ENCODE measurements at regions not wholly inside any gene's neighbourhood (a gene's known extent, or its start where the extent isn't known, plus 50 kb on each side); places are given as distances from the start of the nearest gene placed in this dataset.

- Histone ChIP-seq H3K36me3 (replicated peaks) (no peaks in the 10 kb centered on the region), H3K4me1 (no peaks in the 10 kb centered on the region), H3K9me3 (no peaks in the 10 kb centered on the region), H3K4me3 (no peak overlapping the region), H3K27me3 (ENCODE audit: low read depth) (no peaks in the 10 kb centered on the region)
- in situ Hi-C loops (cut with MboI; ENCODE audit: low sequenced_read_pairs): no loop called here
- no peak for DNase-seq (ENCODE audit: low spot score in 2 of 2)
Observed at GRCh38 chr14:101007765-101008164, 104.2 kb upstream of the RTL1 start.

- in situ Hi-C loops (cut with MboI; ENCODE audit: low sequenced_read_pairs): no loop called here
- H3K36me3 ChIP-seq (replicated peaks): no peaks in the 10 kb centered on the region
- H3K27me3 ChIP-seq (ENCODE audit: low read depth): no peaks in the 10 kb centered on the region
- no peaks in the 10 kb centered on the region for H3K4me1 ChIP-seq
- no peak overlapping the region for H3K4me3 ChIP-seq
- no peak for DNase-seq (ENCODE audit: low spot score in 2 of 2)
- H3K9me3 ChIP-seq: no peaks in the 10 kb centered on the region
Observed at GRCh38 chr14:101008196-101008595, 104.7 kb upstream of the RTL1 start.

DNA sequence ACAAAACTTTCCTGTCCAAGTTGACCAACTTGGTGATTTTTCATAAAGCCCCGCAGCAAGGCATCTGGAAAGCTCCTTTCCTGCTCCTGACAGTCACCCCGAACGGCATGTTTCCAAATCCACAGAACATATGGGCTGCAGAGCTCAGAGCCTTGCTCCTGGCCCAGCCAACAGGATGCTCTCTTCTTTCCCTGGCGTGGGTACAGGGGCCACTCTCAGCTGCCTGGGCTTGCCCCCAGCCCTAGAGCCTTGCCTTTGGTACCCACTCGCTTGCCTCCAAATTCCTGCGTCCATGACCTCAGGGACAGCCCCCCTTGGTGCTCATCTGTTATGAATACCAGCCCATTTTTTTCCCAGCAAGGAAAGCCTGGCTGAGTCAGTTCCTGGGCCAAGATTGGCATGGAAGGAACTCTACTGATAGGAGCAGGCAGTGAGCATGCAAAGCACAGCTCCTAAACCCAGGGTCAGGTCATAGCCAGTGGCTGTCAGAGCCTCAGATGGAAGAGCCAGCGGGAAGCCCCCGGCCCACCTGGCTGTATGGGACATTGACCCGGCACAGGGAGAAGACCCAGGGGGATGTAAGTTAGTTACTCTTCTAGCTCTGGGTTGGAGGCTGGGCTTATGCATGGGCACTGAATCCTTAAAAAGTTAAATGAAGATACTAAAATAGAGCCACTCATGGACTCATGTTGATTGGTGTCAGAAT is 105.3 kb upstream of the RTL1 start:
- in situ Hi-C loops (cut with MboI; ENCODE audit: low sequenced_read_pairs): no loop called here
- DNase-seq (ENCODE audit: low spot score in 2 of 2): no peak
- Histone ChIP-seq H3K4me3 (no peak overlapping the region), H3K27me3 (ENCODE audit: low read depth) (no peaks in the 10 kb centered on the region), H3K36me3 (replicated peaks) (no peaks in the 10 kb centered on the region), H3K9me3 (no peaks in the 10 kb centered on the region), H3K4me1 (no peaks in the 10 kb centered on the region)

- Histone ChIP-seq H3K4me3 (no peak overlapping the region), H3K36me3 (replicated peaks) (no peaks in the 10 kb centered on the region), H3K9me3 (no peaks in the 10 kb centered on the region), H3K27me3 (ENCODE audit: low read depth) (no peaks in the 10 kb centered on the region), H3K4me1 (no peaks in the 10 kb centered on the region)
- DNase-seq (ENCODE audit: low spot score in 2 of 2): no peak
- in situ Hi-C loops (cut with MboI; ENCODE audit: low sequenced_read_pairs): no loop called here
Observed at GRCh38 chr14:101009531-101009930, 106.0 kb upstream of the RTL1 start.

GRCh38 chr14:101010293-101010692 is 106.8 kb upstream of the RTL1 start:
- H3K27me3 ChIP-seq (ENCODE audit: low read depth): no peaks in the 10 kb centered on the region
- DNase-seq (ENCODE audit: low spot score in 2 of 2): no peak
- in situ Hi-C loops (cut with MboI; ENCODE audit: low sequenced_read_pairs): no loop called here
- H3K9me3 ChIP-seq: no peaks in the 10 kb centered on the region
- no peaks in the 10 kb centered on the region for H3K36me3 ChIP-seq (replicated peaks)
- H3K4me1 ChIP-seq: no peaks in the 10 kb centered on the region
- no peak overlapping the region for H3K4me3 ChIP-seq

- H3K27me3 ChIP-seq (ENCODE audit: low read depth): no peaks in the 10 kb centered on the region
- no peak overlapping the region for H3K4me3 ChIP-seq
- no peak for DNase-seq (ENCODE audit: low spot score in 2 of 2)
- H3K4me1 ChIP-seq: no peaks in the 10 kb centered on the region
- no peaks in the 10 kb centered on the region for H3K9me3 ChIP-seq
- no peaks in the 10 kb centered on the region for H3K36me3 ChIP-seq (replicated peaks)
- in situ Hi-C loops (cut with MboI; ENCODE audit: low sequenced_read_pairs): no loop called here
Observed at GRCh38 chr14:101010835-101011234, 107.3 kb upstream of the RTL1 start.

DNA sequence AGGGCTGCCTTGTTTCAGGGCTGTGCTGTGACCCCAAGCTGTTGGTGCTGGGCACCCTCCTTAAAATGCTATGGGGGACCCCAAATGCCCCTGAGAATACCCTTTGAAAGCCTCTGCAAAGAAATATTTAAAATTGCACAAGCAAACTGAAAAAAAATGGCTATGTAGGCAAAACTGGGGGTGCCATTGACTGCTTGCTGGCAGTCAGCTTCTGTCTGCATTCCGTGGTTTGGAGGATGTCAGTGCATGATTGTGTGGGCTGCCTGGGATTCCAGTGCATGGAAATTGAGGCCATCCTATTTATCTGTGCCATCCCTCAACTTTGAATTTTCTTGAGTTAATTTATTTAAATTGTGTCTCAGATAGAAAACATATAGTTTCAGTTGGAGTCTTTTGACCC is 113.7 kb upstream of the RTL1 start:
- H3K9me3 ChIP-seq: no peaks in the 10 kb centered on the region
- no peaks in the 10 kb centered on the region for H3K36me3 ChIP-seq (replicated peaks)
- no peak overlapping the region for H3K4me3 ChIP-seq
- in situ Hi-C loops (cut with MboI; ENCODE audit: low sequenced_read_pairs): no loop called here
- H3K4me1 ChIP-seq: no peaks in the 10 kb centered on the region
- no peaks in the 10 kb centered on the region for H3K27me3 ChIP-seq (ENCODE audit: low read depth)
- no peak for DNase-seq (ENCODE audit: low spot score in 2 of 2)

DNA sequence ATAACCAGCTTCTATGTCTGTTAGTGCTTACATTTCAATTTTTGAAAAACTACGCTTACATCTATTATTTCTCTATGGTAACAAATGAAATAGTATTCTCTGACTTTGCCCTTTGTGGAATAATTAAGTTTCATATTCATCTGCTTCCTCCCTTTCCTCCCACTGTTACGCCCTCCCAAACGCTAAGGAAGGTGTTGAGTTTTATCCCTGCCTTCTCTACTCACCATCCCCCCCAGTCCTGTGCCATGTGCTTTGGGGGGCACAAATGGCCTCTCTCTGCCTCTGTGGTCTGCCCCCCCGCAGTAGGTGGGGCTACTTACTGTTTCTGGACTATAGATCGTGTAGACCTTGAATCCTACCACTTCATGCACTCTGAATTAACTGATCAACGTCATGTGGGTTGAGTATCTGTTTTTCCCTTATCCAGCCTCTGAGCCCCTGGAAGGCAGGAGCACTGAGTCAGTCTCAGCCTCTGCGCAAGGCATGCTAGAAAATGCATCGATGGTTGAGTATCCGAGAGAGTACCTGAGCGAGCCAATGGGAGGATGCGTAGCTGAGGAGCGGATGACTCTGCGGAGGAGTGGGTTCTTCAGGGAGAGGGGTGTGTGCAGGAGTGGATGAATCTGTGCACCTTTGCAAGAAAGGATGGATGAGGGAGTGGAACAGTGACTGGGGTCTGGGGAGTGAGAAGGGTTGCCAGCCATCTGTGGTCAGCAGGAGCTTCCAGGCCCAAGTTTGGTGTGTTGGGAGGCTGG is 114.5 kb upstream of the RTL1 start:
- in situ Hi-C loops (cut with MboI; ENCODE audit: low sequenced_read_pairs): no loop called here
- no peak overlapping the region for H3K4me3 ChIP-seq
- no peaks in the 10 kb centered on the region for H3K27me3 ChIP-seq (ENCODE audit: low read depth)
- no peak for DNase-seq (ENCODE audit: low spot score in 2 of 2)
- no peaks in the 10 kb centered on the region for H3K36me3 ChIP-seq (replicated peaks)
- no peaks in the 10 kb centered on the region for H3K4me1 ChIP-seq
- H3K9me3 ChIP-seq: no peaks in the 10 kb centered on the region

DNA sequence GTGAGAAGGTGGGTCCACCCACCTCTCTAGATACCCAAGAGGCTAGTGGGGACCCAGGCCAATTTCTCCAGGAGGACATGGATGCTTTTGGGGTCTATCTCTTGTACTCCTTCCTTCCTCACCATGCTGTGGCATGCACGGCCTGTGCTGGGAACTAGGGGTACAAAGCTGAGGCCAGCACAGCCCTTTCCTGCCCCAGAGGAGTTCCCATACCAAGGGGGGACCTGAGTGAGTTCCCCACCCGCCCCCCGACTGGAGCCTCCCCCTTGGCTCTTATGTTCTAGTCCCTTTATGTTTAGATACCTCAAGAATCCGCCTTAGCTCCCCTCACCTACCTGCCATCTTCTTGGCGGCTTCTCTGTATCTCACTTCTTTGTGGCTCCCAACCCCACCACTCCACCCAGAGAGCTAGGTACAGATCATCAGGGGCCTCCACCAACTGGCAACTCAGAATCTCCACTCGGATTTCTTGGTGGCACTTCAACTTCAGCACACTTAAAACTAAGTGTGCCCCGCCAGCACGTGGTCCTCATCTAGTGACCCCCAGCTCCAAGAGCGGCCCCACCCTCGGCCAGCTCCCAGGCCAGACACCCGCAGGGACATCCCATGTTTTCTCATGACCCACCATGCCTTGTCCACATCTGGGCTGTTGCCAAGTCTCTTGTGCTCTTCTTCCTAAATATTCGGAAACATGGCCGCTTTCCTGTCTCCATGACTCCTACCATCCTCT is 115.2 kb upstream of the RTL1 start:
- in situ Hi-C loops (cut with MboI; ENCODE audit: low sequenced_read_pairs): no loop called here
- Histone ChIP-seq H3K4me1 (no peaks in the 10 kb centered on the region), H3K27me3 (ENCODE audit: low read depth) (no peaks in the 10 kb centered on the region), H3K9me3 (no peaks in the 10 kb centered on the region), H3K36me3 (replicated peaks) (no peaks in the 10 kb centered on the region), H3K4me3 (no peak overlapping the region)
- DNase-seq (ENCODE audit: low spot score in 2 of 2): no peak

DNA sequence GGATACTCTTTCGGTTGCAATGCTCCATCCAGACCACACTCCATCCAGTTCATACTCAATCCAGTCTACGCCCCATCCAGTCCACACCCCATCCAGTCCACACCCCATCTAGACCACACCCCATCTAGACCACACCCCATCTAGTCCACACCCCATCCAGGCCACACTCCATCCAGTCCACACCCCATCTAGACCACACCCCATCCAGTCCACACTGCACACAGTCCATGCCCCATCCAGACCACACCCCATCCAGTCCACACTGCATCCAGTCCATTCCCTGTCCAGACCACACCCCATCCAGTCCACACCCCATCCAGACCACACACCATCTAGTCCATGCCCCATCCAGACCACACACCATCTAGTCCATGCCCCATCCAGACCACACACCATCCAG is 116.0 kb upstream of the RTL1 start:
- DNase-seq (ENCODE audit: low spot score in 2 of 2): no peak
- H3K4me3 ChIP-seq: no peak overlapping the region
- H3K36me3 ChIP-seq (replicated peaks): no peaks in the 10 kb centered on the region
- in situ Hi-C loops (cut with MboI; ENCODE audit: low sequenced_read_pairs): no loop called here
- H3K9me3 ChIP-seq: no peaks in the 10 kb centered on the region
- no peaks in the 10 kb centered on the region for H3K27me3 ChIP-seq (ENCODE audit: low read depth)
- no peaks in the 10 kb centered on the region for H3K4me1 ChIP-seq

GRCh38 chr14:101019990-101020710 is 116.6 kb upstream of the RTL1 start:
- H3K4me3 ChIP-seq: no peak overlapping the region
- no peaks in the 10 kb centered on the region for H3K36me3 ChIP-seq (replicated peaks)
- in situ Hi-C loops (cut with MboI; ENCODE audit: low sequenced_read_pairs): no loop called here
- no peaks in the 10 kb centered on the region for H3K4me1 ChIP-seq
- H3K9me3 ChIP-seq: no peaks in the 10 kb centered on the region
- DNase-seq (ENCODE audit: low spot score in 2 of 2): no peak
- no peaks in the 10 kb centered on the region for H3K27me3 ChIP-seq (ENCODE audit: low read depth)

- Histone ChIP-seq H3K27me3 (ENCODE audit: low read depth) (no peaks in the 10 kb centered on the region), H3K4me3 (no peak overlapping the region), H3K36me3 (replicated peaks) (no peaks in the 10 kb centered on the region), H3K4me1 (no peaks in the 10 kb centered on the region), H3K9me3 (no peaks in the 10 kb centered on the region)
- DNase-seq (ENCODE audit: low spot score in 2 of 2): no peak
- in situ Hi-C loops (cut with MboI; ENCODE audit: low sequenced_read_pairs): no loop called here
Observed at GRCh38 chr14:101020834-101021370, 117.4 kb upstream of the RTL1 start.

GRCh38 chr14:101022121-101022520 is 118.6 kb upstream of the RTL1 start:
- Histone ChIP-seq H3K27me3 (ENCODE audit: low read depth) (no peaks in the 10 kb centered on the region), H3K4me3 (no peak overlapping the region), H3K9me3 (no peaks in the 10 kb centered on the region), H3K36me3 (replicated peaks) (no peaks in the 10 kb centered on the region), H3K4me1 (no peaks in the 10 kb centered on the region)
- in situ Hi-C loops (cut with MboI; ENCODE audit: low sequenced_read_pairs): no loop called here
- DNase-seq (ENCODE audit: low spot score in 2 of 2): no peak
